Keratinocyte (primary cell): ENCODE measurements at regions not wholly inside any gene's neighbourhood (a gene's known extent, or its start where the extent isn't known, plus 50 kb on each side); places are given as distances from the start of the nearest gene placed in this dataset.

ENCODE experiments used
- DNase-seq: peaks from one replicate; pipeline ENCODE4 v3.0.0-alpha.2; 2011; ENCODE audit warnings: low read depth, missing footprints, low spot score
- FAIRE-seq: peaks from 2 replicates; lab custom pipeline; 2011; peaks lifted over from hg19 to GRCh38; lab: Jason Lieb, UNC
- H2AFZ ChIP-seq: 2 replicates; pipeline ENCODE4 v1.6.0; 2012; ENCODE audit warnings: low read length, control low read depth, inconsistent platforms; ENCODE audit not compliant: control insufficient read depth
- H3K27ac ChIP-seq: 2 replicates; pipeline ENCODE4 v1.5.1; 2011; ENCODE audit warnings: low read length; ENCODE audit not compliant: control insufficient read depth, insufficient read depth
- H3K27me3 ChIP-seq: 3 replicates; pipeline ENCODE4 v1.6.0; 2011; ENCODE audit warnings: low read length; ENCODE audit not compliant: control insufficient read depth, insufficient read depth; ENCODE audit errors: extremely low read depth
- H3K36me3 ChIP-seq, 2 experiments: 2 replicates in 1 of 2; 3 replicates in 1 of 2; pipeline ENCODE4 v1.5.1; 2011; ENCODE audit warnings: low read length in 2 of 2, mild to moderate bottlenecking in 1 of 2; ENCODE audit not compliant: control insufficient read depth in 2 of 2, insufficient read depth in 2 of 2; ENCODE audit errors: extremely low read depth in 1 of 2
- H3K4me1 ChIP-seq: 3 replicates; pipeline ENCODE4 v1.5.1; 2011; ENCODE audit warnings: low read length; ENCODE audit not compliant: control insufficient read depth, insufficient read depth; ENCODE audit errors: extremely low read depth
- H3K4me2 ChIP-seq: 3 replicates; pipeline ENCODE4 v1.6.0; 2011; ENCODE audit warnings: low read depth, low read length; ENCODE audit not compliant: control insufficient read depth, insufficient read depth; ENCODE audit errors: extremely low read depth
- H3K4me3 ChIP-seq, 3 experiments: fragments of 200-600 bp in 1 of 3; sonication (generic) in 1 of 3; 2 replicates in 2 of 3; 3 replicates in 1 of 3; pipeline ENCODE4 v1.5.1; 2011 to 2016; ENCODE audit warnings: low read length in 3 of 3, mild to moderate bottlenecking in 3 of 3, control low read depth in 2 of 3, inconsistent platforms in 1 of 3, low read depth in 1 of 3, mixed read lengths in 1 of 3, mixed run types in 1 of 3, moderate library complexity in 1 of 3; ENCODE audit not compliant: control insufficient read depth in 2 of 3, insufficient read depth in 2 of 3; ENCODE audit errors: extremely low read depth in 1 of 3
- H3K79me2 ChIP-seq: 2 replicates; pipeline ENCODE4 v1.6.0; 2012; ENCODE audit warnings: low read length; ENCODE audit not compliant: control insufficient read depth, insufficient read depth
- H3K9ac ChIP-seq: 3 replicates; pipeline ENCODE4 v1.6.0; 2011; ENCODE audit warnings: low read length; ENCODE audit not compliant: control insufficient read depth, insufficient read depth; ENCODE audit errors: extremely low read depth
- H3K9me1 ChIP-seq: 3 replicates; pipeline ENCODE4 v1.6.0; 2011; ENCODE audit warnings: low read length; ENCODE audit not compliant: control insufficient read depth, insufficient read depth; ENCODE audit errors: extremely low read depth
- H3K9me3 ChIP-seq: 2 replicates; pipeline ENCODE4 v1.5.1; 2012; ENCODE audit warnings: low read depth, low read length; ENCODE audit not compliant: control insufficient read depth
- H4K20me1 ChIP-seq: 3 replicates; pipeline ENCODE4 v1.6.0; 2011; ENCODE audit warnings: low read length; ENCODE audit not compliant: control insufficient read depth, insufficient read depth; ENCODE audit errors: extremely low read depth
- CTCF ChIP-seq, 3 experiments: IDR thresholded peaks in 1 of 3; conservative IDR thresholded peaks in 1 of 3; optimal IDR thresholded peaks in 1 of 3; 2 replicates in 2 of 3; 3 replicates in 1 of 3; pipeline versions ENCODE3 to v1.5.1; 2011; ENCODE audit warnings: low read length in 3 of 3, mild to moderate bottlenecking in 3 of 3, moderate library complexity in 2 of 3, control low read depth in 1 of 3, inconsistent platforms in 1 of 3; ENCODE audit not compliant: insufficient read depth in 2 of 3; ENCODE audit errors: extremely low read depth in 1 of 3
- EZH2 ChIP-seq: IDR thresholded peaks from one replicate; pipeline ENCODE4 v1.6.1; 2012; ENCODE audit warnings: inconsistent platforms, mild to moderate bottlenecking, low read length, moderate library complexity
- dilution Hi-C: fragments of 300-500 bp; cut with MboI; formaldehyde crosslinking; loops from one replicate; pipeline ENCODE4 v1.7.0; 2020; ENCODE audit warnings: low sequenced_read_pairs; ENCODE audit not compliant: extremely low pct_ligation_motif_present

- DNase-seq (no peak), FAIRE-seq (no peak)
- no peaks in the 10 kb centered on the region for H4K20me1 ChIP-seq
- H3K9me3 ChIP-seq, result no peaks in the 10 kb centered on the region
- no peak overlapping the region for H3K4me3 ChIP-seq
- TF ChIP-seq EZH2 (no peak), CTCF (optimal IDR thresholded peaks at IDR 0.05 in 1 of 3, IDR thresholded peaks at IDR 0.05 in 1 of 3, conservative IDR thresholded peaks at IDR 0.05 in 1 of 3; ENCODE audit: extremely low read depth in 1 of 3, insufficient read depth in 2 of 3, low read length in 3 of 3) (no peak)
- dilution Hi-C loops, result no loop called here
- no peak overlapping the region for H3K4me2 ChIP-seq
- H2AFZ ChIP-seq, result no peak overlapping the region
- H3K27me3 ChIP-seq, result no peaks in the 10 kb centered on the region
- no peaks in the 10 kb centered on the region for H3K4me1 ChIP-seq
- H3K9me1 ChIP-seq, result no peaks in the 10 kb centered on the region
- no peak overlapping the region for H3K27ac ChIP-seq
- no peaks in the 10 kb centered on the region for H3K79me2 ChIP-seq
- no peak overlapping the region for H3K9ac ChIP-seq
- no peaks in the 10 kb centered on the region for H3K36me3 ChIP-seq
These were observed 63.1 kb upstream of the VASH1 start for GRCh38 chr14:76698191-76698590.

DNA sequence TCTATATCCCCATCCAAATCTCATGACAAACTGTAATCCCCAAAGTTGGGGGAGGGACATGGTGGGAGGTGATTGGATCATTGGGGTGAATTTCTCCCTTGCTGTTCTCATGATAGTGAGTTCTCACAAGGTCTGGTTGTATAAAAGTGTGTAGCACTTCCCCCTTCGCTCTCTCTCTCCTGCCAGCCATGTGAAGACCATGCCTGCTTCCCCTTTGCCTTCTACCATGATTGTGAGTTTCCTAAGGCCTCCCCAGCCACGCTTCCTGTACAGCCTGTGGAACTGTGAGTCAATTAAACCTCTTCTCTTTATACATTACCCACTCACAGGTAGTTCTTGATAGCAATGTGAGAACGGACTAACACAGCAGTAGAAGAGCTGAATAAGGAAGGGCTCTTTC lies 62.6 kb upstream of the VASH1 start:
- no peak for FAIRE-seq

More for the DNA sequence above, 62.6 kb upstream of the VASH1 start:
- no peak overlapping the region for H3K4me2 ChIP-seq
- no peaks in the 10 kb centered on the region for H3K4me1 ChIP-seq
- TF ChIP-seq EZH2 (no peak), CTCF (optimal IDR thresholded peaks at IDR 0.05 in 1 of 3, IDR thresholded peaks at IDR 0.05 in 1 of 3, conservative IDR thresholded peaks at IDR 0.05 in 1 of 3; ENCODE audit: extremely low read depth in 1 of 3, insufficient read depth in 2 of 3, low read length in 3 of 3) (no peak)
- no peaks in the 10 kb centered on the region for H3K36me3 ChIP-seq
- no peak for DNase-seq
- H3K79me2 ChIP-seq, result no peaks in the 10 kb centered on the region
- no peak overlapping the region for H3K4me3 ChIP-seq
- H3K9me3 ChIP-seq, result no peaks in the 10 kb centered on the region
- H3K9me1 ChIP-seq, result no peaks in the 10 kb centered on the region
- H4K20me1 ChIP-seq, result no peaks in the 10 kb centered on the region
- dilution Hi-C loops, result no loop called here
- no peaks in the 10 kb centered on the region for H3K27me3 ChIP-seq
- no peak overlapping the region for H3K9ac ChIP-seq
- H2AFZ ChIP-seq, result no peak overlapping the region
- H3K27ac ChIP-seq, result no peak overlapping the region
